ENCODE measurements at regions not wholly inside any gene's neighbourhood (a gene's known extent, or its start where the extent isn't known, plus 50 kb on each side); places are given as distances from the start of the nearest gene placed in this dataset.

- TF ChIP-seq CTCF (IDR thresholded peaks at IDR 0.05) (no peak), TCF7L2 (IDR thresholded peaks at IDR 0.05; ENCODE audit: low read depth, low read length) (no peak), POLR2AphosphoS5 (IDR thresholded peaks at IDR 0.05; ENCODE audit: low read depth, low read length) (no peak)
- TF ChIP-seq, protein P1, sequence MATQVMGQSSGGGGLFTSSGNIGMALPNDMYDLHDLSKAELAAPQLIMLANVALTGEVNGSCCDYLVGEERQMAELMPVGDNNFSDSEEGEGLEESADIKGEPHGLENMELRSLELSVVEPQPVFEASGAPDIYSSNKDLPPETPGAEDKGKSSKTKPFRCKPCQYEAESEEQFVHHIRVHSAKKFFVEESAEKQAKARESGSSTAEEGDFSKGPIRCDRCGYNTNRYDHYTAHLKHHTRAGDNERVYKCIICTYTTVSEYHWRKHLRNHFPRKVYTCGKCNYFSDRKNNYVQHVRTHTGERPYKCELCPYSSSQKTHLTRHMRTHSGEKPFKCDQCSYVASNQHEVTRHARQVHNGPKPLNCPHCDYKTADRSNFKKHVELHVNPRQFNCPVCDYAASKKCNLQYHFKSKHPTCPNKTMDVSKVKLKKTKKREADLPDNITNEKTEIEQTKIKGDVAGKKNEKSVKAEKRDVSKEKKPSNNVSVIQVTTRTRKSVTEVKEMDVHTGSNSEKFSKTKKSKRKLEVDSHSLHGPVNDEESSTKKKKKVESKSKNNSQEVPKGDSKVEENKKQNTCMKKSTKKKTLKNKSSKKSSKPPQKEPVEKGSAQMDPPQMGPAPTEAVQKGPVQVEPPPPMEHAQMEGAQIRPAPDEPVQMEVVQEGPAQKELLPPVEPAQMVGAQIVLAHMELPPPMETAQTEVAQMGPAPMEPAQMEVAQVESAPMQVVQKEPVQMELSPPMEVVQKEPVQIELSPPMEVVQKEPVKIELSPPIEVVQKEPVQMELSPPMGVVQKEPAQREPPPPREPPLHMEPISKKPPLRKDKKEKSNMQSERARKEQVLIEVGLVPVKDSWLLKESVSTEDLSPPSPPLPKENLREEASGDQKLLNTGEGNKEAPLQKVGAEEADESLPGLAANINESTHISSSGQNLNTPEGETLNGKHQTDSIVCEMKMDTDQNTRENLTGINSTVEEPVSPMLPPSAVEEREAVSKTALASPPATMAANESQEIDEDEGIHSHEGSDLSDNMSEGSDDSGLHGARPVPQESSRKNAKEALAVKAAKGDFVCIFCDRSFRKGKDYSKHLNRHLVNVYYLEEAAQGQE (IDR thresholded peaks at IDR 0.05; ENCODE audit: insufficient read depth in 1 of 2, low read depth in 2 of 2, low read length in 1 of 2): no peak
These were observed 184.7 kb upstream of the PPP1R26 start for GRCh38 chr9:135294836-135295235.
